Nephron progenitor cell (in vitro differentiated cells): ENCODE measurements at regions not wholly inside any gene's neighbourhood (a gene's known extent, or its start where the extent isn't known, plus 50 kb on each side); places are given as distances from the start of the nearest gene placed in this dataset.
A peak's percentile ranks its signal among the peaks of the same experiment; 100 is the strongest.

ENCODE experiments used
- DNase-seq: peaks from one replicate; pipeline ENCODE4 v3.0.0; 2021
- H3K27ac Mint-ChIP-seq: 2 replicates; pipeline ENCODE4 v1.8.0; 2021; ENCODE audit warnings: mild to moderate bottlenecking, moderate library complexity, mixed read lengths
- H3K27me3 Mint-ChIP-seq: 2 replicates; pipeline ENCODE4 v1.8.0; 2021; ENCODE audit warnings: mild to moderate bottlenecking, low read depth, mixed read lengths; ENCODE audit not compliant: poor library complexity
- H3K36me3 Mint-ChIP-seq: 2 replicates; pipeline ENCODE4 v1.8.0; 2021; ENCODE audit warnings: low read depth, mixed read lengths
- H3K4me1 Mint-ChIP-seq: 2 replicates; pipeline ENCODE4 v1.8.0; 2021; ENCODE audit warnings: mixed read lengths
- H3K4me3 Mint-ChIP-seq: 2 replicates; pipeline ENCODE4 v1.8.0; 2021; ENCODE audit warnings: mild to moderate bottlenecking, moderate library complexity, mixed read lengths
- H3K9me3 Mint-ChIP-seq: 2 replicates; pipeline ENCODE4 v1.8.0; 2021; ENCODE audit warnings: mild to moderate bottlenecking, moderate library complexity, mixed read lengths
- CTCF ChIP-seq: fragments of 200-600 bp; sonication (generic); IDR thresholded peaks from 2 replicates; pipeline ENCODE4 v1.5.0; 2021; ENCODE audit warnings: antibody characterized with exemption

GRCh38 chr3:135781026-135781815, 184.3 kb upstream of the PPP2R3A start:
- H3K27me3 Mint-ChIP-seq = peaks cover 4% of the 10 kb centered on the region
- DNase-seq = no peak
- no peaks in the 10 kb centered on the region for H3K4me1 Mint-ChIP-seq
- H3K9me3 Mint-ChIP-seq = peaks cover 3% of the 10 kb centered on the region
- no peak overlapping the region for H3K27ac Mint-ChIP-seq
- H3K4me3 Mint-ChIP-seq = no peak overlapping the region
- no peak for TF ChIP-seq CTCF
- no peaks in the 10 kb centered on the region for H3K36me3 Mint-ChIP-seq

- H3K4me3 Mint-ChIP-seq = no peak overlapping the region
- DNase-seq = no peak
- no peaks in the 10 kb centered on the region for H3K9me3 Mint-ChIP-seq
- no peaks in the 10 kb centered on the region for H3K4me1 Mint-ChIP-seq
- peaks cover 18% of the 10 kb centered on the region for H3K27me3 Mint-ChIP-seq
- TF ChIP-seq CTCF = no peak
- H3K27ac Mint-ChIP-seq = no peak overlapping the region
- no peaks in the 10 kb centered on the region for H3K36me3 Mint-ChIP-seq
Observed at GRCh38 chr3:135784557-135784956, 181.0 kb upstream of the PPP2R3A start.

- DNase-seq = no peak
- Mint-ChIP-seq H3K36me3 (no peaks in the 10 kb centered on the region), H3K27me3 (peaks cover 14% of the 10 kb centered on the region), H3K27ac (no peak overlapping the region), H3K4me3 (no peak overlapping the region), H3K9me3 (no peaks in the 10 kb centered on the region), H3K4me1 (no peaks in the 10 kb centered on the region)
- TF ChIP-seq CTCF = no peak
Observed at GRCh38 chr3:135788146-135788545, 177.4 kb upstream of the PPP2R3A start.

- H3K4me3 Mint-ChIP-seq = no peak overlapping the region
- peaks cover 19% of the 10 kb centered on the region for H3K27me3 Mint-ChIP-seq
- no peak for DNase-seq
- no peaks in the 10 kb centered on the region for H3K9me3 Mint-ChIP-seq
- no peak overlapping the region for H3K27ac Mint-ChIP-seq
- no peaks in the 10 kb centered on the region for H3K4me1 Mint-ChIP-seq
- TF ChIP-seq CTCF = no peak
- no peaks in the 10 kb centered on the region for H3K36me3 Mint-ChIP-seq
Observed at GRCh38 chr3:135788978-135789377, 176.6 kb upstream of the PPP2R3A start.

- H3K27ac Mint-ChIP-seq = no peak overlapping the region
Observed at GRCh38 chr3:135792174-135792573, 173.4 kb upstream of the PPP2R3A start.

More at GRCh38 chr3:135792174-135792573, 173.4 kb upstream of the PPP2R3A start:
- peak; percentile 15 for DNase-seq
- Mint-ChIP-seq H3K36me3 (no peaks in the 10 kb centered on the region), H3K4me3 (no peak overlapping the region), H3K9me3 (no peaks in the 10 kb centered on the region), H3K27me3 (peaks cover 19% of the 10 kb centered on the region), H3K4me1 (no peaks in the 10 kb centered on the region)
- peak; percentile 23 for TF ChIP-seq CTCF
